ELR (cell line): ENCODE measurements at regions not wholly inside any gene's neighbourhood (a gene's known extent, or its start where the extent isn't known, plus 50 kb on each side); places are given as distances from the start of the nearest gene placed in this dataset.

ENCODE experiments used
- DNase-seq: peaks from one replicate; pipeline ENCODE4 v3.0.0-alpha.2; 2015; ENCODE audit warnings: low read depth

DNA sequence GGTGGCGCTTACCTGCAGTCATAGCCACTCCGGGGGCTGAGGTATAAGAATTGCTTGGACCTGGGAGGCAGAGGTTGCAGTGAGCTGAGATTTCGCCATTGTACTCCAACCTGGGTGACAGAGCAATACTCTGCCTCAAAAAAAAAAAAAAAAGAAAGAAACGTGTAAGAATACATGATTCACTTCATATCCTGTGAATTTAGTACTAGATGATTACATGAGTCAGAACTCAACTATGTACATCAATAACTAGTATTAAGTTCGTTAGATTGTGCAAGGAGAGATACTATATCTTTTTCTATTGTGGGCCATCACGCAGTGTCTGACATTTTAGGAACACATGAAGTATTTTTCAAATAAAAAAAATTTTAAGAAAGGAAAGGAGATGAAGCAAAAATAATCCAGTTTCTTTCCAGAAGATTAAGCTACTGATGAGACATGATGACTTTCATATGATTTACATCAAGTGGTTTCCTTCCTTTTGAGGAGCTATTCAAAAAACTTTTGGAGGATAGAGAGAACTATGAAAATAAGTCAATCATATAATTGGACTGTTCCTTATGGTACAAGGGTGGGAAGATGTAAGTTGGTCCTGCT, 64.7 kb upstream of the EXOC1L start:
- DNase-seq: peak; percentile 87

DNA sequence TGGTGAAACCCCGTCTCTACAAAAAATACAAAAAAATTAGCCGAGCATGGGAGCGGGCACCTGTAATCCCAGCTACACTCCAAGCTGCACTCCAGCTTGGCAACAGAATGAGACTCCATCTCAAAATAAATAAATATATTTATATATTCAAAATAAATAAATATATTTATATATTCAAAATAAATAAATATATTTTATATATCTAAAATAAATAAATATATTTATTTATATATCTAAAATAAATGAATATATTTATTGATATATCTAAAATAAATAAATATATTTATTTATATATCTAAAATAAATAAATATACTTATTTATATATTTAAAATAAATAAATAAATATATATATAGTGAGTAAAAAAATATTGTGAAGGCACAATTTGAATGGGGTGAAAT, 63.4 kb upstream of the EXOC1L start:
- DNase-seq: no peak

DNA sequence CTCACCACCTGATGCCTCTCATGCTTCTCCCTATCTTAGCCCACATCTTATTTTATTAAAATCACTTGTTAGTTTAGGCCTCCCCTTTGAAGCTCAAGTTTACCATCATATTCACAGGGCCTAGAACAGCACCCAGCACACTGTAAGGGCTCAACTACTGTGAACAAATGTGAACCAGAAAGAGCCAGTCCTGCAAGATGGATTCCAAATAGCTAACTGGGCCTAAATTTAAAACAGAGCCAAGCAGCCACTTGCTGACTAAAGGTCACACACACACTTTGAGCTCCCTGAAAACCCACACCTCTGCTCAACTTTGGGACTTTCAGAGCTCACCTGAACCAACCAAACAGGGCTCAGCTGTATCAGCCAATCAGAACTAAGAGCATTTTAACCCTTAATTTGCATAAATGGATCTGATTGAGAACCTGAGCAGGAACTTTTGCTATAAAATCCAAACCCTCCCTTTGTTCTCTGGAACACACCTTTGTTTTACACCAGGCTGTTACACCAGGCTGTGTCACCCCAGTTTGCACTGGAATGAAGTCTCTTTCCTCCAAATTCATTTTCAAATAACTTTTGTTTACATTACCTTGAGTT, 62.1 kb upstream of the EXOC1L start:
- no peak for DNase-seq

DNA sequence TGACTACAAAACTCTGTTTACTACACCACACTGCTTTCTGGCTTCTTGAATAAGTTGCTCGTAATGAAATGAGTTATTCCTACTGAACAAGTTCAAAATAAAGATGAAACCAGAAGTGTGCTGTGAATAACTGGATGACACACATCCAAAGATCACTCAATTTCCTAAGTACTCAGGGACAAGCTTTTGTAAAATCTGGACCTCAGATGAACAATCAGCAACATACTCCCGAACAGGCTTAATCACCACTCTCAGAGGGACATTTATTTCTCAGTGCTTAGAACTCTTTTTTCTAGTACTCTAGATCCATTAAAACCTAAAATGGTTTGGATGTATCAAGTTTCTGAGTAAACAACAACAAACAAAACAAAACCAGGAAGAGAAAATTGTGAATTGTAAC, 61.5 kb upstream of the EXOC1L start:
- peak; percentile 9 for DNase-seq

DNA sequence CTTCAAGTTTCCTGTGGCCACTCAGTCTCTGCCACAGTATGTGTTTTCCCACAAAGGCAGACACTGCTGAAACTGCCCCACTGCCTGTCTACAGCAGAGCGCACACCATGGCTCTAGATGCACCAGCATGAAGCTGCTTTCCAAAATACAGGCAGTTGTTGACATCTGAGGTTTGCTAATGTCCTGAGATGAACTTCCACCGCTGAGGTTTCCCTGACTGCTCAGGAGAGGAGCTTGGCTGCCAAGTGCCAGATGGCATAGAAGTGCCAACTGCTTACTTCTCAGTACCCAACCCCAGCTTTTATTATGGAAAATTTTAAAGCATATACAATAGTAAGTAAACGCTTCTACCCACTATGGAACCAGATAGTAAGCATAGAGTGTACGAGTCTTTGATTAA, 61.0 kb upstream of the EXOC1L start:
- no peak for DNase-seq

DNA sequence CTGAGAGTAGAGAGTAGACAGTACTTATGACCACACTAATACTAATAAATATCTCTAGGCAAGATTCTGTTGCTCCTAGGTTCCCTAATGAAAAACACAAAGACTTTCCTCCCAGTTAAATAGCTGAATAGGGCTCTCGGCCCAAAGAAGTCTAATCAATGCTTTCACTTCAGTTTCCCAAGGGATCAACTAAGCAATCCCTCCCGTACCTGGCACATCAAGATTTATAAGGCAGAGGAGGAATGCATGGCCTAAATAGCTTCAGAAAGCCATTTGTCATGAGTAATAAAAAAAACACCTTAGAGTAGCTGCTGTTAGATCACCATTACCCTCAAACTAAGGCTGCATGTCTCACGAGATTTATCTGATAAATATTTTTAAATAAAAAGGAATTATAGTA, 56.8 kb upstream of the EXOC1L start:
- DNase-seq: no peak

DNA sequence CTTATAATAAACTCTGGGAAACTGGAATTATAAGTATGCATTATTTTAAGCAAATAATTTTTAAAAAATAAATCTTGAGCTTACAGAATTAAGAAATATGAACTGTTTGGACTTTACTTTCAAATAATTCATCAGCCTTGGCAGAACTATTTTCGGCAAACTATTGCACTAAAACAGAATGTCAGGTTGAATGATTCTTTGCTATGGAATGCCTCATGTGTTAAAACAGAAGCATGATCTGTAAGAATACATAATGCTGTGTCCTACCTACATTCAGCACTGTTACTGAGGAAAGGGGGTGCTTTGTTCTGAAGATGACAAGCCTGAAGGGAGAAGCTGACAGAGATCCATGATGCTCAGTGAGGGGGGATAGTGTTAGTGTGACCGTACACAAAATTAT, 55.6 kb upstream of the EXOC1L start:
- DNase-seq: no peak

DNA sequence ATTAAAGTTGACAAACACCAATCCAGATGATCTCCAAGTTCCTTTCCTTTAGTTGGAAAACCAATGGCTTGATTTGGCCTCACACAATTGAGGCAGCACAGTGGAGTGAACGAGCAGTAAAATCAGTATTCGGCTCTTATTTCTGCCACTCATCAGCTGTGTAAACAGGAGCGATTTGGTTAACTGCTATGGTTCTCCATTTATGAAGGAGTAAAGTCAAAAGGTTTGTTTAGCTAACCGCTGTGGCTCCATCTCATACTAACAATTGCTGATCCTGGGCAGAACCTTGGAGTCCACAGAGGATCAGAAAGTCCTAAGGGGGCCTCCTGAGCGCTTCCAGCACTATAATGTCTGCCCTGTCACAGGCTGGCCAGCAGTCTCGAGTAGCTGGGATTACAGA, 54.5 kb upstream of the EXOC1L start:
- DNase-seq: no peak

DNA sequence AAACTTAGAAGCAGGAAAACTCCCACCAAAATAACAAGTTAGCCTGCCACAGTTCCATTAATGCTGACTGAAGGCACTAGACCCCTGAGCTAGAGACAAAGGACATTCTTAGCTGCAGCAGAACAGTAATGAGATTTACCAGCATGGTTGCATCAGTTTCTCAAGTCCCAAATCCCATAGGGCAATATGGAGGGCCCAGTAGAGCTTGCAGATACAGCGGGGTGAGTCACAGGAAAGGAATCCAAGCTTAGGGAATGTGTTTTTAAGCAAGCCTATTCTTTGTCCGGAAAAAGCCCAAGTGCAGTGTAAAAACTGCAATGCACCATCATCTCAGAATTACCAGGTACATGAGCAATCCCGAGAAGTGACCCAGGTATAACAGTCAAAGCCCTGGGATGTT, 51.3 kb upstream of the EXOC1L start:
- peak; percentile 71 for DNase-seq
